GM19328 (cell line): ENCODE measurements at regions not wholly inside any gene's neighbourhood (a gene's known extent, or its start where the extent isn't known, plus 50 kb on each side); places are given as distances from the start of the nearest gene placed in this dataset.
"Not testable (repeated sequence)": the region's sequence is repeated elsewhere in the genome, so short reads cannot be mapped to it uniquely, and the experiment has no call there.

ENCODE experiments used
- ATAC-seq: cut with Tn5 transposase; IDR thresholded peaks from one replicate; pipeline ENCODE4 v1.9.1; 2021; ENCODE audit warnings: mild to moderate bottlenecking, moderate library complexity; ENCODE audit not compliant: unreplicated experiment

- ATAC-seq: no peak
Measured at GRCh38 chr6:68238097-68238601, 396.9 kb upstream of the ADGRB3 start.

DNA sequence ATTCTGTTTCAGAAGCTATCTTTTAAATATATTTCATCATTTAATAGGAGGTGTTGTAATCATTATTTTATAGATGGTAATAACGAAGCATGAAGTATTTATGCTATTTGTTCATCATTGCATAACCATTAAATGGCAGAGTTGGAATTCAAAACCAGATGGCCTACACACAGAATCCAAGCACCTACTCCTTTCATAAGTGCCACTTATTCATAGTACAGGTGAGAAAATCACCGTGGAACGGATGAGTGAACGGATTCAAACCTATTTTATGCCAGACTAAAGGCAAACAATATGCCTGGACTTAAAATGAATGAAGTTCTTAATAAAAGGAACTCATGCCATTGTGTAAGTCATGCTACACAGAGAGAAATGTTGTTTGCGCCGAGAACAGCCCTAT, 397.9 kb upstream of the ADGRB3 start:
- no peak for ATAC-seq

- ATAC-seq: no peak
Measured at GRCh38 chr6:68235326-68235784, 399.7 kb upstream of the ADGRB3 start.

DNA sequence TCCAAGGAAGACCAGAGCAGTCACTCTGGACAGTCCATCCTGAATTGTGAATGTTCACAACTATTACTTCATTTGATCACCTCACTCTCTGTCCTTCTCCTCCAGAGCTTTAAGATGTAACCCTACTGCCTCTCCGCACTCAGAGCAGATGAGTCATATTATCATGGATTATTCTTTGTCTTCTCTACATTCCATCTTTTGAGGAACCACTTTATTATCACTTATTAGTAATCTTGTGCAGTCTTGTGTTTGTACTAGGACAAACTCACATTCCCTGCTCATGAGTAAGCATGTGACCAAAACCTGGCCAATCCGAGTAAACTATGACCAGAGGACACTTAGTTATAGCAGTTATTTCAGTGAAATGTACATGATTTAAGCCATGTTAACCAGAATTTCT, 401.5 kb upstream of the ADGRB3 start:
- no peak for ATAC-seq

DNA sequence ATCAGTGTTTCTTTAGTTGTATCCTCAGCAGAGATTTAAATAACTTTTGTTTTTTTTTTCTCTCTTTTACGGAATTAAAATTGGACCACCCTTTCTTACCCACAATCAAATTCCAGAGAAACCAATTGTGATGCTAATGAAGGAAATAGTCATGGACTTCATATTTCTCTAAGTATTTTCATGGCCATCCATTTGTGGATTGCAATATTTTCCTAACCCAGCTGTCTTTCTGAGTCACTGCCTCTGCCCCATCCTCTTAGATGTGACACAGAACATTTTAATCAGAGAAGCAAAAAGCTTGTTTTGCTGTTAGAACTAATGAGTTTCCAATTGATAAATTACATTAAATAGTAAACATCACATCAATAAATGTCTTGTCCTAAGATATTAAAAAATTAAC, 405.5 kb upstream of the ADGRB3 start:
- ATAC-seq: no peak

- ATAC-seq: no peak
Measured at GRCh38 chr6:68226460-68226859, 408.6 kb upstream of the ADGRB3 start.

- ATAC-seq: no peak
Measured at GRCh38 chr6:68225729-68226128, 409.4 kb upstream of the ADGRB3 start.

- ATAC-seq: no peak
Measured at GRCh38 chr6:68211242-68211795, 423.8 kb upstream of the ADGRB3 start.

GRCh38 chr6:68207612-68208011, 427.5 kb upstream of the ADGRB3 start:
- ATAC-seq: not testable (repeated sequence)

DNA sequence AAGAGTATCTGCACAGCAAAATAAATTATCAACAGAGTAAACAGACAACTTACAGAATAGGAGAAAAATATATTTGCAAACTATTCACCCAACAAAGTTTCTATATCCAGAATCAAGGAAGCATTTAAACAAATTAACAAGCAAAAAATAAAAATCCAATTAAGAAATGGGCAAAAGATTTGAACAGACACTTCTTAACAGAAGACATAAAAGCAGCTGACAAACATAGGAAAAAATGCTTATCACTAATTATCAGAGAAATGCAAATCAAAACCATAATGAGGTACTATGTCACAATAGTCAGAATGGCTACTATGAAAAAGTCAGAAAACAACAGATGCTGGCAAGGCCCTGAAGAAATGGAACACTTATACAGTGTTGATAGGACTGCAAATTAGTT, 434.2 kb upstream of the ADGRB3 start:
- ATAC-seq: no peak

GRCh38 chr6:68197356-68197755, 437.7 kb upstream of the ADGRB3 start:
- ATAC-seq: no peak

DNA sequence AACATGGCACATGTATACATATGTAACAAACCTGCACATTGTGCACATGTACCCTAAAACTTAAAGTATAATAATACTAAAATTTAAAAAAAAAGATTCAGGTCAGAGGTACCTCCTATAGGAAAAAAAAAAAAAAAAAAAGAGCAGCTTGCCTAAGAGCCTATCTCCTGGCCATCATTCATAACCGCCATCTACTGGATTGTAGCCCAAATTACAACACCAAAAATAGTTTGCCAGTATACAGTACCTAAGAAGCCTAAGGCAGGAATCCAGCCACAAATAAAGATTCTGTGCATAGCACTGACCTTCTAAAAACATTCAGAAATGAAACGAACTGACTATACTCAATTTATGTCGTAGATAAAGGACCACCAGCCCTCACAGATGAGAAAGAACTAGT, 438.4 kb upstream of the ADGRB3 start:
- ATAC-seq: no peak

GRCh38 chr6:68195753-68196152, 439.3 kb upstream of the ADGRB3 start:
- not testable (repeated sequence) for ATAC-seq

- ATAC-seq: no peak
Measured at GRCh38 chr6:68194846-68195478, 440.1 kb upstream of the ADGRB3 start.

DNA sequence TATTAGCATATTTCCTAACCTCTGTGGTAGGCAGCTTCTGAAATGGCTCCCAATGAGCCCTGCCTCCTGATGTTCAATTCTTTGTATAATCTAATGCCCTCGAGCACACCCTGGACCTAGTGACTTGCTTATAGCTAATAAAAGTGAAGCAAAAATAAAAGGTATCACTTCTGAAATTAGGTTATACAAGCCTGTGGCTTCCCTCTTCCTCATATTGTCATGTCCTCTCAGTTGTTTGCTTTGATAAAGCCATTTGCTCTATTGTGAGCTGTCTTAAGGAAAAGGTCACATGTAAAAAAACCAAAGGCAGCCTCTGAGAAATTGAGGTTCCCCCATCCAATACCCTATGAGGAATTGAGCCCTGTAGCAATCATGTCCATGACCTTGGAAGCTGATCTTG, 442.1 kb upstream of the ADGRB3 start:
- no peak for ATAC-seq

DNA sequence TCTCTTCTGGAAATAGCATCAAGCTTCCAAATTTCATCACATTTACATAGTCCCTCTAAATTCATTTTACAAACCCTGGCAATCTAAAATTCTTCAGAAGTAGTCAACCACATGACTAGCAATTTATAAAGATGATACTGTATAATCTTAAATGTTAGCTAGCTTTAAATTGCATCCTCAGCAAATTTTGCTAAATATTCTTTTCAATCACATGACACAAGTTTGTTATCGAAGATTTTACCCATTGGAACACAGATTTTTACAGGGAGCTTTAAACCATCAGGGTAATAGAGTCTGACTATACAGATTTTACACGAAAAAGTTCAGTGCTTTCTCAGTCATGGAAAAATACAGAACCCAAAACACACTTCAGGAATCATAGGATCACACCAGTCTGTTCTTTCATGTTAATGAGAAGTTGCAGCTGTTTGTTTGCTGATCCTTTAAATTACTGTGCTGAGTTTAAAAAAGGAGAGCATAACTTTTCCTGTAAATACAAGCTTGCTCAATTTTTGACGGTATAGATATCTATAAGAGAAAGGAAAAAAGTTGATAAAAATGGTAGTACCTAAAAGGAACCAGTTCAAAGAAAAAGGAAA, 445.8 kb upstream of the ADGRB3 start:
- no peak for ATAC-seq

- no peak for ATAC-seq
Measured at GRCh38 chr6:68186870-68187269, 448.2 kb upstream of the ADGRB3 start.

DNA sequence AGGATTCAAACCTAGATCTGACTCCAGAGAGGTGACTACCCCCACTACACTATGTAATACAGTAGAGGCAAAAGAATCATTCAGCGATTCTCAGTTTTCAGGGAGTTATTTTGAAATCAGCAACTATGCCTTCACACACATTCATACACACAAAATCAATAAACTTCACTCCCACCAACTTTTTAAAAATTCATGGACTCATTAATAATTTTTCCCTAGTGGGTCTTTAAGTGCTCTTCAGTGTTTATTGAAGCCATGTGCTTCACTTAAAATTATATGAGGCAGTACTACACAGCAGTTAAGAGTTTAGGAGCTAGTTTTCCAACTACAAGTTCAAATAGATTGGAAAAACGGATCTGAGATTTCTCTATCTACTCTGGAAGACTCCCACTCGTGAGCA, 452.7 kb upstream of the ADGRB3 start:
- ATAC-seq: no peak

DNA sequence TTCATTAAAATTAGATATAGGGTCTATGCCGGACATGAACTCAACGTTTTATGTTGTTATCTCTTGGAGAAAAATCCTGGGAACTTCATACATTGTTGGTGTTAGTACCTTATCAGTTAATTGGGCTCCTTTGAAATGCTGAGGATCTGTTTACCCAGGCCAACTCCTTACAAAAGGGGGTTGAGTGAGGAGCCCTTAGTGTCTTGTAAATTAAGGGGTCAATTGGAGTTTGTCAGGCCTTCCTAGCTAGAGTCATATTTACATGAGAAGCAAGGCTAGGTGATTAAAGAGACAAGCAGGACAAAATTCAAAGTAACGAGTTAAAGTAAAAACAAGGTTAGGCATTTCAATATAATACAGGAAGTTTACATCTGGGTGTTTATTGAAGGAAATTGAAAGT, 454.1 kb upstream of the ADGRB3 start:
- not testable (repeated sequence) for ATAC-seq

DNA sequence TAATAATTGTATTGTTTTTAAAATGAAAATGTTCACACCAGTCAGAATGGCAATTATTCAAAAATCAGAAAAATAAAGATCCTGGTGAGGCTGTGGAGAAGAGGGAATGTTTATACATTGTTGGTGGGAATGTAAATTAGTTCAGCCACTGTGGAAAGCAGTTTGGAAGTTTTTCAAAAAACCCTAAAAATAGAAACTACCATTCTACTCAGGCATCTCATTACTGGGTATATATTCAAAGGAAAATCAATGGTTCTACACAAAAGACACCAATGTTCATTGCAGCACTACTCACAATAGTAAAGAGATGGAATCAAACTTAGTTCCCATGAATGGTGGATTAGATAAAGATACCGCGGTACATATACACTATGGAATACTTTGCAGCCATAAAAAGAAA, 461.5 kb upstream of the ADGRB3 start:
- no peak for ATAC-seq

DNA sequence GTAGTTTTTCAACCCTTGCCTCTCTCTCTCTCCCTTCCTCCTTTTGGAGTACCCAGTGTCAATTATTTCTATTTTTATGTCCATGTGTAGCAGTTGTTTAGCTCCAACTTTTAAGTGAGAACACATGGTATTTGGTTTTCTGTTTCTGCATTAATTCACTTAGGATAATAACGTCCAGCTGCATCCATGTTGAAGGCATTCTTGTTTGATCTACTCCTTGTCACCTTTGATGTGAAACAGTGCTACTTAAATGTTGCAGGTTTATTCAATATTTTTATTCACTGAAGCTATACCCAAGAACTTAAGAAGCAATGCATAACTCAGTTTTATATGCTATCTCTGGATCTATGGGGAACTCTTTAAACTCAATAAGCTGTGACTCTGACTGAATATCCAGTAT, 465.2 kb upstream of the ADGRB3 start:
- ATAC-seq: no peak

- ATAC-seq: no peak
Measured at GRCh38 chr6:68167604-68168003, 467.5 kb upstream of the ADGRB3 start.
